HL-60 (cell line): ENCODE measurements at regions not wholly inside any gene's neighbourhood (a gene's known extent, or its start where the extent isn't known, plus 50 kb on each side); places are given as distances from the start of the nearest gene placed in this dataset.
A peak's percentile ranks its signal among the peaks of the same experiment; 100 is the strongest.

Experiments used
- DNase-seq, 2 experiments: peaks; one replicate each; pipeline ENCODE4 v3.0.0-alpha.2; 2010 to 2020; ENCODE audit warnings: low read depth in 1 of 2, low spot score in 1 of 2
- H3K27ac ChIP-seq: fragments of 250-450 bp; sonication (Bioruptor Pico); replicated peaks from 2 replicates; pipeline ENCODE4 v1.5.1; 2020; ENCODE audit warnings: mild to moderate bottlenecking, moderate library complexity
- H3K27me3 ChIP-seq: fragments of 250-450 bp; sonication (Bioruptor Pico); 2 replicates; pipeline ENCODE4 v1.5.1; 2021; ENCODE audit warnings: mild to moderate bottlenecking, moderate library complexity; ENCODE audit not compliant: insufficient read depth, poor library complexity, severe bottlenecking
- H3K4me3 ChIP-seq: replicated peaks from 2 replicates; pipeline ENCODE4 v1.5.1; 2011; ENCODE audit warnings: mild to moderate bottlenecking, control low read depth, low read length; ENCODE audit not compliant: insufficient read depth
- CTCF ChIP-seq: IDR thresholded peaks from one replicate; pipeline ENCODE4 v1.5.1; 2011; ENCODE audit warnings: low read length, control low read depth, inconsistent platforms; ENCODE audit not compliant: insufficient read depth
- GABPA ChIP-seq: IDR thresholded peaks from 2 replicates; pipeline ENCODE4 v1.6.1; 2012; ENCODE audit warnings: low read depth
- POLR2AphosphoS5 ChIP-seq: IDR thresholded peaks from 2 replicates; pipeline ENCODE4 v1.6.1; 2012; ENCODE audit warnings: low read depth
- REST ChIP-seq: IDR thresholded peaks from 2 replicates; pipeline ENCODE4 v1.6.1; 2012; ENCODE audit warnings: low read depth; ENCODE audit not compliant: insufficient replicate concordance
- SPI1 ChIP-seq: IDR thresholded peaks from 2 replicates; pipeline ENCODE4 v1.6.1; 2012; ENCODE audit warnings: low read depth, mild to moderate bottlenecking, borderline replicate concordance

- H3K27me3 ChIP-seq, result no peaks in the 10 kb centered on the region
- H3K4me3 ChIP-seq, result no peak overlapping the region
- no peak overlapping the region for H3K27ac ChIP-seq
- DNase-seq, result no peak
- TF ChIP-seq POLR2AphosphoS5 (no peak), GABPA (no peak), SPI1 (no peak), CTCF (no peak)
Measured at GRCh38 chr6:144606083-144606482, 320.9 kb downstream of the UTRN start.

GRCh38 chr6:144607998-144608735 lies 323.0 kb downstream of the UTRN start:
- Histone ChIP-seq H3K4me3 (no peak overlapping the region), H3K27me3 (no peaks in the 10 kb centered on the region)
- peak in 1 of 2 experiments; percentile 79 for DNase-seq

GRCh38 chr6:144612811-144613210 lies 327.7 kb downstream of the UTRN start:
- TF ChIP-seq SPI1 (no peak), POLR2AphosphoS5 (no peak), REST (no peak), GABPA (no peak), CTCF (no peak)
- no peak overlapping the region for H3K27ac ChIP-seq
- DNase-seq, result no peak
- no peak overlapping the region for H3K4me3 ChIP-seq
- no peaks in the 10 kb centered on the region for H3K27me3 ChIP-seq

More at GRCh38 chr6:144607998-144608735, 323.0 kb downstream of the UTRN start:
- no peak overlapping the region for H3K27ac ChIP-seq
- TF ChIP-seq CTCF (no peak), SPI1 (peak; percentile 56; the same call in 1 of the 2 replicates), REST (no peak), POLR2AphosphoS5 (no peak), GABPA (no peak)

GRCh38 chr6:144613859-144614258 lies 328.7 kb downstream of the UTRN start:
- no peak overlapping the region for H3K4me3 ChIP-seq
- no peak overlapping the region for H3K27ac ChIP-seq
- H3K27me3 ChIP-seq, result no peaks in the 10 kb centered on the region
- DNase-seq, result no peak
- TF ChIP-seq SPI1, result no peak
- TF ChIP-seq REST, result no peak
- TF ChIP-seq GABPA, result no peak
- no peak for TF ChIP-seq POLR2AphosphoS5
- TF ChIP-seq CTCF, result no peak
